ENCODE measurements at regions not wholly inside any gene's neighbourhood (a gene's known extent, or its start where the extent isn't known, plus 50 kb on each side); places are given as distances from the start of the nearest gene placed in this dataset.

- TF ChIP-seq ZNF398 (CRISPR knock-in tag; IDR thresholded peaks at IDR 0.05) (no peak), REST (IDR thresholded peaks at IDR 0.05; ENCODE audit: borderline replicate concordance) (no peak), REST (CRISPR knock-in tag; IDR thresholded peaks at IDR 0.05; ENCODE audit: low read depth) (no peak), ATF2 (CRISPR knock-in tag; IDR thresholded peaks at IDR 0.05) (no peak), CTCF (IDR thresholded peaks at IDR 0.05 in 2 of 3, conservative IDR thresholded peaks at IDR 0.05 in 1 of 3; ENCODE audit: insufficient read depth in 2 of 3, low read depth in 1 of 3, low read length in 3 of 3) (no peak), ZBTB7A (IDR thresholded peaks at IDR 0.05; ENCODE audit: borderline replicate concordance, control insufficient read depth, low read depth, low read length) (no peak), TEAD4 (IDR thresholded peaks at IDR 0.05; ENCODE audit: low read length) (no peak), TEAD4 (CRISPR knock-in tag; IDR thresholded peaks at IDR 0.05; ENCODE audit: borderline replicate concordance) (no peak), NCOR1 (IDR thresholded peaks at IDR 0.05) (no peak), ZEB2 (IDR thresholded peaks at IDR 0.05) (no peak), PREB (CRISPR knock-in tag; IDR thresholded peaks at IDR 0.05) (no peak), GMEB1 (CRISPR knock-in tag; IDR thresholded peaks at IDR 0.05) (no peak), ZNF668 (CRISPR knock-in tag; IDR thresholded peaks at IDR 0.05) (no peak), HCFC1 (IDR thresholded peaks at IDR 0.05; ENCODE audit: low read depth, low read length) (no peak)
Measured at GRCh38 chr6:6781873-6782227, 193.3 kb downstream of the LY86 start.

Data from K562 (cell line).